H1 (cell line): ENCODE measurements at regions not wholly inside any gene's neighbourhood (a gene's known extent, or its start where the extent isn't known, plus 50 kb on each side); places are given as distances from the start of the nearest gene placed in this dataset.

Experiments
- CTCF ChIA-PET: fragments of 300-600 bp; sonication (Branson Sonifier 250); formaldehyde crosslinking; loops from one replicate; lab custom pipeline; 2021; ENCODE audit not compliant: partially characterized antibody; lab: Charles Lee
- POLR2A ChIA-PET: fragments of 300-600 bp; sonication (Branson Sonifier 250); formaldehyde crosslinking; loops from one replicate; lab custom pipeline; 2021; ENCODE audit warnings: inconsistent platforms; ENCODE audit not compliant: partially characterized antibody; lab: Charles Lee
- DNase-seq, 2 experiments: peaks; one replicate each; pipeline versions ENCODE4 v3.0.0 to v3.0.0-alpha.2; 2010 to 2022; ENCODE audit warnings: low spot score in 2 of 2, low read depth in 1 of 2, mixed read lengths in 1 of 2
- FAIRE-seq: peaks from 2 replicates; lab custom pipeline; 2011; peaks lifted over from hg19 to GRCh38; lab: Jason Lieb, UNC
- H2AFZ ChIP-seq: 2 replicates; pipeline ENCODE4 v1.8.1; 2012; ENCODE audit warnings: low read length, inconsistent platforms
- H2AK5ac ChIP-seq: 2 replicates; pipeline ENCODE4 v1.6.1; 2013; ENCODE audit warnings: low read depth, low read length
- H2BK120ac ChIP-seq: replicated peaks from 2 replicates; pipeline ENCODE3; 2013; ENCODE audit warnings: low read depth, low read length, inconsistent platforms
- H2BK12ac ChIP-seq: 2 replicates; pipeline ENCODE4 v1.6.1; 2013; ENCODE audit warnings: low read depth, low read length
- H2BK15ac ChIP-seq: 2 replicates; pipeline ENCODE4 v1.6.1; 2013; ENCODE audit warnings: low read length
- H2BK20ac ChIP-seq: 2 replicates; pipeline ENCODE4 v1.6.1; 2013; ENCODE audit warnings: low read length
- H2BK5ac ChIP-seq: 2 replicates; pipeline ENCODE4 v1.6.1; 2013; ENCODE audit warnings: low read depth, low read length
- H3K14ac ChIP-seq: 2 replicates; pipeline ENCODE4 v1.6.1; 2013; ENCODE audit warnings: inconsistent platforms; ENCODE audit not compliant: insufficient read length
- H3K18ac ChIP-seq: 2 replicates; pipeline ENCODE4 v1.6.1; 2013; ENCODE audit warnings: low read length; ENCODE audit errors: extremely low read depth
- H3K23ac ChIP-seq: 2 replicates; pipeline ENCODE4 v1.6.1; 2013; ENCODE audit warnings: inconsistent platforms; ENCODE audit not compliant: insufficient read length
- H3K23me2 ChIP-seq: 2 replicates; pipeline ENCODE4 v1.6.1; 2013; ENCODE audit warnings: low read depth, low read length
- H3K27ac ChIP-seq: 2 replicates; pipeline ENCODE4 v1.6.1; 2011; ENCODE audit warnings: low read depth, low read length, inconsistent platforms
- H3K27me3 ChIP-seq, 4 experiments: replicated peaks in 1 of 4; 1 replicate in 1 of 4; 2 replicates in 3 of 4; pipeline versions ENCODE4 v1.6.1 to v1.8.1; 2011 to 2013; ENCODE audit warnings: low read length in 3 of 4, mild to moderate bottlenecking in 3 of 4, inconsistent platforms in 2 of 4, mixed read lengths in 2 of 4, moderate library complexity in 1 of 4; ENCODE audit not compliant: control insufficient read depth in 3 of 4, insufficient read depth in 3 of 4; ENCODE audit errors: extremely low read depth in 1 of 4
- H3K36me3 ChIP-seq, 4 experiments: 2 replicates each; pipeline versions ENCODE4 v1.6.1 to v1.8.1; 2011 to 2013; ENCODE audit warnings: mild to moderate bottlenecking in 4 of 4, low read length in 3 of 4, moderate library complexity in 2 of 4, control low read depth in 1 of 4, inconsistent platforms in 1 of 4; ENCODE audit not compliant: insufficient read depth in 4 of 4, control insufficient read depth in 2 of 4
- H3K4ac ChIP-seq: replicated peaks from 2 replicates; pipeline ENCODE3; 2013; ENCODE audit warnings: low read length, low read depth, mixed read lengths, inconsistent platforms; ENCODE audit not compliant: insufficient read length
- H3K4me1 ChIP-seq, 4 experiments: replicated peaks in 1 of 4; 1 replicate in 1 of 4; 2 replicates in 3 of 4; pipeline versions ENCODE4 v1.6.1 to v1.8.1; 2011 to 2013; ENCODE audit warnings: low read length in 3 of 4, inconsistent platforms in 2 of 4, mixed read lengths in 1 of 4; ENCODE audit not compliant: insufficient read depth in 4 of 4, control insufficient read depth in 3 of 4
- H3K4me2 ChIP-seq, 2 experiments: 2 replicates each; pipeline versions ENCODE4 v1.6.1 to v1.8.1; 2011 to 2013; ENCODE audit warnings: low read depth in 2 of 2, low read length in 2 of 2, control low read depth in 1 of 2, inconsistent platforms in 1 of 2, mild to moderate bottlenecking in 1 of 2; ENCODE audit not compliant: insufficient read depth in 1 of 2
- H3K4me3 ChIP-seq, 4 experiments: fragments of 200-600, 300-600 bp in 1 of 4; sonication (generic), shearing (Covaris generic), sonication (Bioruptor Twin) in 1 of 4; 2 replicates each; pipeline versions ENCODE4 v1.5.1 to v1.8.1; 2011 to 2016; ENCODE audit warnings: low read length in 4 of 4, low read depth in 3 of 4, control low read depth in 2 of 4, inconsistent platforms in 2 of 4, mild to moderate bottlenecking in 2 of 4, mixed read lengths in 1 of 4, moderate library complexity in 1 of 4; ENCODE audit not compliant: insufficient read depth in 2 of 4; ENCODE audit errors: extremely low read depth in 1 of 4
- H3K56ac ChIP-seq: replicated peaks from 2 replicates; pipeline ENCODE3; 2013; ENCODE audit warnings: low read depth, mild to moderate bottlenecking, mixed read lengths, low read length, inconsistent platforms; ENCODE audit not compliant: insufficient read length
- H3K79me1 ChIP-seq: 2 replicates; pipeline ENCODE4 v1.6.1; 2013; ENCODE audit warnings: low read depth, low read length, control low read depth
- H3K79me2 ChIP-seq, 2 experiments: 2 replicates each; pipeline versions ENCODE4 v1.6.1 to v1.8.1; 2012 to 2013; ENCODE audit warnings: low read length in 2 of 2, mild to moderate bottlenecking in 2 of 2, inconsistent platforms in 1 of 2; ENCODE audit not compliant: insufficient read depth in 2 of 2, control insufficient read depth in 1 of 2
- H3K9ac ChIP-seq, 4 experiments: replicated peaks in 1 of 4; 1 replicate in 1 of 4; 2 replicates in 3 of 4; pipeline versions ENCODE4 v1.6.1 to v1.8.1; 2011 to 2013; ENCODE audit warnings: low read depth in 3 of 4, low read length in 3 of 4, control low read depth in 2 of 4, mild to moderate bottlenecking in 2 of 4, moderate library complexity in 2 of 4, inconsistent platforms in 1 of 4; ENCODE audit errors: extremely low read depth in 1 of 4
- H3K9me3 ChIP-seq, 2 experiments: 2 replicates each; pipeline versions ENCODE4 v1.6.1 to v1.8.1; 2012 to 2013; ENCODE audit warnings: mild to moderate bottlenecking in 2 of 2, moderate library complexity in 2 of 2, control low read depth in 1 of 2, inconsistent platforms in 1 of 2, low read depth in 1 of 2, low read length in 1 of 2, mixed read lengths in 1 of 2; ENCODE audit not compliant: insufficient read depth in 2 of 2
- H4K20me1 ChIP-seq, 2 experiments: replicated peaks in 1 of 2; 2 replicates each; pipeline versions ENCODE3 to v1.8.1; 2011 to 2013; ENCODE audit warnings: inconsistent platforms in 2 of 2, low read length in 2 of 2, mild to moderate bottlenecking in 1 of 2; ENCODE audit not compliant: insufficient read depth in 2 of 2, control insufficient read depth in 1 of 2
- H4K5ac ChIP-seq: 2 replicates; pipeline ENCODE4 v1.6.1; 2013; ENCODE audit warnings: low read length, low read depth, mixed read lengths, inconsistent platforms; ENCODE audit not compliant: insufficient read length
- H4K8ac ChIP-seq: 2 replicates; pipeline ENCODE4 v1.8.0; 2013; ENCODE audit warnings: mild to moderate bottlenecking, moderate library complexity, low read length, inconsistent platforms; ENCODE audit not compliant: insufficient read depth; ENCODE audit errors: extremely low read depth
- H4K91ac ChIP-seq: replicated peaks from 2 replicates; pipeline ENCODE3; 2013; ENCODE audit warnings: low read length, mixed read lengths, inconsistent platforms; ENCODE audit not compliant: insufficient read length
- KDM4A ChIP-seq: IDR thresholded peaks from one replicate; pipeline ENCODE4 v1.7.1; 2012; ENCODE audit warnings: low read depth, mild to moderate bottlenecking, moderate library complexity, low read length, inconsistent platforms; ENCODE audit not compliant: severe bottlenecking
- WGBS, 2 experiments: shearing (Covaris generic) in 1 of 2; methylation state at CpG; one replicate each; pipeline versions ENCODE4 v1.1.6 to v1.1.7; 2013 to 2015; ENCODE audit warnings: low lambda C conversion rate in 2 of 2, mixed read lengths in 2 of 2, inconsistent platforms in 1 of 2, low coverage in 1 of 2, missing lambda C conversion rate in 1 of 2; ENCODE audit not compliant: insufficient replicate concordance in 2 of 2, insufficient coverage in 1 of 2, insufficient read length in 1 of 2; ENCODE audit errors: extremely low coverage in 1 of 2, missing lambda C conversion rate in 1 of 2; 5-methylcytosine and 5-hydroxymethylcytosine counted together

- H3K4me3 ChIP-seq = no peak overlapping the region
- no peak overlapping the region for H3K9ac ChIP-seq
- H4K91ac ChIP-seq = no peak overlapping the region
- H3K4me1 ChIP-seq = peaks cover 0 to 6% (median 1%) of the 10 kb centered on the region in 4 experiments; a peak in 3 of 7 replicates
- H3K27me3 ChIP-seq = no peaks in the 10 kb centered on the region
- H3K27ac ChIP-seq = no peak overlapping the region
- FAIRE-seq (no peak), DNase-seq (no peak)
- H2BK20ac ChIP-seq = no peak overlapping the region
- no peak for TF ChIP-seq KDM4A
- no peaks in the 10 kb centered on the region for H3K9me3 ChIP-seq
- no peak overlapping the region for H3K14ac ChIP-seq
- no peak overlapping the region for H3K4ac ChIP-seq
- no peaks in the 10 kb centered on the region for H3K36me3 ChIP-seq
- no peak overlapping the region for H3K23ac ChIP-seq
- no peak overlapping the region for H2BK120ac ChIP-seq
- H2BK12ac ChIP-seq = no peak overlapping the region
- H3K56ac ChIP-seq = no peak overlapping the region
- ChIA-PET CTCF (interaction anchor here (0.6 to 22.7 kb wide), 9 partner anchors 8 to 558 kb away, joined by 3 to 742 read pairs (median 7); partner anchors contain the start of gene AMMECR1), POLR2A (no interaction called here)
- no peak overlapping the region for H4K8ac ChIP-seq
- H4K20me1 ChIP-seq = no peaks in the 10 kb centered on the region
- H3K79me1 ChIP-seq = no peaks in the 10 kb centered on the region
- 92% methylated on average over 1 of the region's 1 CpG; no CpG with 5 or more reads in 1 of the 2 experiments for WGBS, 2 experiments
- H3K4me2 ChIP-seq = no peak overlapping the region
- H2BK15ac ChIP-seq = no peak overlapping the region
- H3K79me2 ChIP-seq = no peaks in the 10 kb centered on the region
- no peak overlapping the region for H4K5ac ChIP-seq
- H2AFZ ChIP-seq = no peak overlapping the region
- H2AK5ac ChIP-seq = no peak overlapping the region
- H2BK5ac ChIP-seq = no peak overlapping the region
- no peak overlapping the region for H3K18ac ChIP-seq
- no peaks in the 10 kb centered on the region for H3K23me2 ChIP-seq
These were observed 55.1 kb downstream of the RTL9 start for GRCh38 chrX:110413727-110414124.
